ENCODE measurements at regions not wholly inside any gene's neighbourhood (a gene's known extent, or its start where the extent isn't known, plus 50 kb on each side); places are given as distances from the start of the nearest gene placed in this dataset.
"Not testable (repeated sequence)": the region's sequence is repeated elsewhere in the genome, so short reads cannot be mapped to it uniquely, and the experiment has no call there.

DNA sequence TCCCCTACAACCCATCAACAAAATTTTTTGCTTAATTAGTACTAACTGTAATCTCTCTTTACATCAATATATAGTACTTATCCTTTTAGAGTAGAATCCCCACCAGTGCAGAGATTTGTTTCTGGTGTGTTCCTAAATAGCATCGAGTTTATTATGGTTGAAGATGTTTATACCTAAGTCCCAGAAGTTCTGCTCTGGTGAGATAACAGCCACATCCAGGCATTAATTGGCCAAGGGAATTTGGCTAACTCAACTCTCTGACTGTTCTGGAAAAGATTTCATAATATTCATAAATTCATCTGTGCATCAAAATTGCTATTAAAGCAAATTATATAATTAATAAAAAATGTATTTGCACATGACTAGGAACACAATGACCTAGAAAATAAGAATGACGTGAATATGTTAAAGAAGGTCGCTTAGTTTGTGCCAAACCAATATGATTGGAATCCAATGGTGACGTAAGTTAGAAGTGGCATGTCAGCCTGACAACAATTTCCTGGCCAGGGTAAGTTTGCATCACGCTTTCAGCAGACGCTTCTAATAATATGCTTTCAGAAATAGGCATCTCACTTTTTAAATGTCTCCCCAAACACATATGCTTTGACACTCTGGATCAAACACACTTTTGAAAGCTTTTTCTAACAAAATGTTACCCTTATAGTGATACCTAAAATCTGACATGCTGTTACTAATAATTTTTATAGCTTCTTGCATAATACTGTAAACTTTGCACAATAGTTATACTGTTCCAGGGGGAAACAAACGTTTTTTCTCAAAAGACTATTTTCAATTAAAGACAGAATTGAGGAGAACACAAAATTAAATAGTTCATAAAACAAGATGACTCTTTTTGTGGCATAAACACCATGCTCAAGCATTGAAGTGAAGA is 236.7 kb downstream of the TENT5A start:
- TF ChIP-seq, protein P1, sequence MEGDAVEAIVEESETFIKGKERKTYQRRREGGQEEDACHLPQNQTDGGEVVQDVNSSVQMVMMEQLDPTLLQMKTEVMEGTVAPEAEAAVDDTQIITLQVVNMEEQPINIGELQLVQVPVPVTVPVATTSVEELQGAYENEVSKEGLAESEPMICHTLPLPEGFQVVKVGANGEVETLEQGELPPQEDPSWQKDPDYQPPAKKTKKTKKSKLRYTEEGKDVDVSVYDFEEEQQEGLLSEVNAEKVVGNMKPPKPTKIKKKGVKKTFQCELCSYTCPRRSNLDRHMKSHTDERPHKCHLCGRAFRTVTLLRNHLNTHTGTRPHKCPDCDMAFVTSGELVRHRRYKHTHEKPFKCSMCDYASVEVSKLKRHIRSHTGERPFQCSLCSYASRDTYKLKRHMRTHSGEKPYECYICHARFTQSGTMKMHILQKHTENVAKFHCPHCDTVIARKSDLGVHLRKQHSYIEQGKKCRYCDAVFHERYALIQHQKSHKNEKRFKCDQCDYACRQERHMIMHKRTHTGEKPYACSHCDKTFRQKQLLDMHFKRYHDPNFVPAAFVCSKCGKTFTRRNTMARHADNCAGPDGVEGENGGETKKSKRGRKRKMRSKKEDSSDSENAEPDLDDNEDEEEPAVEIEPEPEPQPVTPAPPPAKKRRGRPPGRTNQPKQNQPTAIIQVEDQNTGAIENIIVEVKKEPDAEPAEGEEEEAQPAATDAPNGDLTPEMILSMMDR (IDR thresholded peaks at IDR 0.05), result no peak
- Histone ChIP-seq H3K4me3 (no peak overlapping the region), H3K27ac (no peak overlapping the region)
- DNase-seq (ENCODE audit: low spot score), result no peak

DNA sequence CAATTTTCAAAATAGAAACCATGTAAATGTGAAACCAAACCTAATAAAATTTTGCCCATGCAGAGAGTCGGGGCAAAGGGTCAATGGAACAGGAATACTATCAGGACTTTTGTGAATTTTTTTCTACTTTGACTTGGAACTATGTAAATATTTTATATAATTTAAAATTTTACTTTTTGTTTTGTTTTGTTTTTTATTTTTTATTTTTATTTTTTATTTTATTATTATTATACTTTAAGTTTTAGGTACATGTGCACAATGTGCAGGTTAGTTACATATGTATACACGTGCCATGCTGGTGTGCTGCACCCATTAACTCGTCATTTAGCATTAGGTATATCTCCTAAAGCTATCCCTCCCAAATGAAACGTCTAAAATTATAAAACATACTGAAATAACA is 238.3 kb downstream of the TENT5A start:
- not testable (repeated sequence) for DNase-seq (ENCODE audit: low spot score); H3K27ac ChIP-seq; H3K4me3 ChIP-seq

DNA sequence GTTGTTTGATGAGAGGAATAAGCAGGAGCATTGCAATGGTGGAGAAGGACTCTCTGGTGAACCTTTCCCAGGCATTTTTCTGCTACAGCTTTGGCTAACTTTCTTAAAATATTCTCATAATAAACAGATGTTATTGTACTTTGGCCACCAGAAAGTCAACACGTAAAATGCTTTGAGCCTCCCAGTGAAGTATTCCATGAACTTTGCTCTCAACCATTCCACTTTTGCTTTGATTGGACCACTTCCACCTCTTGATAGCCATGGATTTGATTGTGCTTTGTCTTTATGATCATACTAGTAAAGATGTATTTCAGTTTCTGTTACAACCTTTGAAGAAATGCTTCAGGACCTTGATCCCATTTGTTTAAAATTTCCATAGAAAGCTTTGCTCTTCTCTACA is 241.1 kb downstream of the TENT5A start:
- no peak overlapping the region for H3K27ac ChIP-seq
- no peak overlapping the region for H3K4me3 ChIP-seq
- TF ChIP-seq, protein P1 (IDR thresholded peaks at IDR 0.05), result no peak
- DNase-seq (ENCODE audit: low spot score), result no peak

DNA sequence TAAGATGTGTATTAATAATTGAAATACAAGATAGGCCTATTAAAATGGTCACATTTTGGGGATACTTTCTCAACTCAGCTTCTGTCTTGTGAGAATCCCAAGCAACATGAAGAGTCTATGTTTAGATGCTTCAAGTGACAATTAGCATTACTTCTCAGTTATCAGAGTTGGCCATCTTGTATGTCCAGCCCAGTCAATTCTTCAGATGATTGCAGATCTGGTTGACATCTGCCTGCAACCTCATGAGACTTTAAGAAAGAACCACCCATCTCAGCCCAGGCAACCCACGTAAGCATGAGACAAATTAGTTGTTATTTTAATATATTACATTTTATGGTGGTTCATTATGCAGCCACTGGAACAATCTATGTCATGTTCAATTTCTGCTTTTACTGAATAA is 256.5 kb downstream of the TENT5A start:
- TF ChIP-seq, protein P1 (IDR thresholded peaks at IDR 0.05), result no peak
- no peak overlapping the region for H3K27ac ChIP-seq
- H3K4me3 ChIP-seq, result no peak overlapping the region
- no peak for DNase-seq (ENCODE audit: low spot score)

DNA sequence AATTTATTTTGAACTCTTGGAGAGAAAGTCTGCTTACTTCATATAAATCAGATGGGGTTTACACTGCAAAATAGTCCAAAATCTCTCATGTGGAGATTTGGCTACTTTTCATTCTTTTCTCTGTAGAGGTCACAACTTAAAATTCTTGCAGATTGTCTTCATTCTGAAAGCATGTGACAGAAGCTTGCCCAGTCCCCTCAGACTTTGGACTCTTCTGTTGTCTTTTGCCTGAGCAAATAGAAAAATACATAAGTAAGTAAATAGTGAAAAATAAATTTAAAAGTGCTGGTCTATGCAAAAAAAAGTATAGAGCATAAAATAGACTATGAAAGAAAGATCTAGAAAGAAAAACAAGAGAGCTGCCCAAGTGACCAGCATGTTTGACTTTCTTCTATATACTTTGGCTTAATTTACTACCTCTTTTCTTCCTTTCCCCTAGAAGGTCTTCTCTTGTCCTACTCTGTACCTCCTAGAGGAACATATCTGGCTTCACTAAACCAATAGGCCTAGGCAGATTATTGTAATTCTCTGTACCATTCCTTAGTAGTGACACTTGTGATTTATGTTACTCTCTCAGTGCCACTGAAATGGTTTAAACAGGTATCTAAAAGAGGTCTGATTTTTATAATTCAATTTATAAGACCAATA is 260.9 kb downstream of the TENT5A start:
- no peak for DNase-seq (ENCODE audit: low spot score)
- no peak overlapping the region for H3K27ac ChIP-seq
- H3K4me3 ChIP-seq, result no peak overlapping the region
- TF ChIP-seq, protein P1 (IDR thresholded peaks at IDR 0.05), result no peak

DNA sequence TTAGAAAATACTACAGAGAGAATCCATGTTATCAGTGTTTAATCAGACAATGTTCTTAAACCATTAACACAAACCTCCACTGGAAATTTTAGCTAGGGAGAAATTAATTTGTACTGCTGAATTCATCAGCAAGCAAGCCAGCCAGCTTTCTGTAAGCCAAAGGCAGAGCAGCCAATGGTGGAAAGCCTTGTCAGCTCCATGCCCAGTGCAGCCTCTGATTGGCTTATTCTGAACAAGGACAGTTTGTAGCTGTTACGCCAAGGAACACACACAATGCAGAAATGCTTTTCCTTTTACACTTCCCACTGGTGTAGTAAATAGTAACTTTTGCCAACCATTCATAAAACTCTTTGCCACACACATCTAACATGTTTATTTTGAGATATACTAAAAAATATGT is 265.0 kb downstream of the TENT5A start:
- peak overlapping the region; percentile 25 for H3K4me3 ChIP-seq
- no peak for DNase-seq (ENCODE audit: low spot score)
- TF ChIP-seq, protein P1 (IDR thresholded peaks at IDR 0.05), result no peak
- H3K27ac ChIP-seq, result no peak overlapping the region

DNA sequence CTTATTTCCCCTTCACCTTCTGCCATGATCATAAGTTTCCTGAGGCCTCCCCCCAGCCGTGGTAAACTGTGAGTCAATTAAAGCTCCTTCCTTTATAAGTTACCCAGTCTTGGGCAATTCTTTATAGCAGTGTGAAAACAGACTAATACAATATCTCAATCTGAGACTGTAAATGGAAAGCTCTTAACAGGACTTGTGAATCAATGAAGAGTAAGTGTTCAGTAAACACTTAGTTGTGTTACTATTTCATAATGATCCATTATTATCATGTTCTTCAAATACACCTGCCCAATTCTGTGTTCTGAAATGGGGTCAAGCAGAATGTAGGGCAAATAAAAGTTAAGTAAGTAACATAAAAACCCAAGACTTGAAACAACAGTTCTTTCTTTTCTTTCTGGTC is 266.2 kb downstream of the TENT5A start:
- no peak for DNase-seq (ENCODE audit: low spot score)
- TF ChIP-seq, protein P1 (IDR thresholded peaks at IDR 0.05), result no peak
- Histone ChIP-seq H3K4me3 (no peak overlapping the region), H3K27ac (no peak overlapping the region)
